Cardiac fibroblast (primary cell): ENCODE measurements at regions not wholly inside any gene's neighbourhood (a gene's known extent, or its start where the extent isn't known, plus 50 kb on each side); places are given as distances from the start of the nearest gene placed in this dataset.

Experiments used
- DNase-seq, 2 donors: peaks; one replicate each; pipeline versions ENCODE4 v3.0.0 to v3.0.0-alpha.2; 2010; ENCODE audit warnings: low read depth in 2 of 2
- H3K4me3 ChIP-seq, 2 donors: replicated peaks in 1 of 2; 1 replicate in 1 of 2; 2 replicates in 1 of 2; pipeline ENCODE4 v1.5.1; 2011; ENCODE audit warnings: low read depth in 2 of 2, low read length in 2 of 2, mild to moderate bottlenecking in 2 of 2, moderate library complexity in 1 of 2
- TF ChIP-seq, protein P1 (sequence below): IDR thresholded peaks from one replicate; pipeline ENCODE4 v1.5.1; 2011; ENCODE audit warnings: low read depth, mild to moderate bottlenecking, low read length, inconsistent platforms

GRCh38 chr6:169964486-169965180 lies 213.2 kb downstream of the ERMARD start:
- no peak for DNase-seq
- TF ChIP-seq, protein P1, sequence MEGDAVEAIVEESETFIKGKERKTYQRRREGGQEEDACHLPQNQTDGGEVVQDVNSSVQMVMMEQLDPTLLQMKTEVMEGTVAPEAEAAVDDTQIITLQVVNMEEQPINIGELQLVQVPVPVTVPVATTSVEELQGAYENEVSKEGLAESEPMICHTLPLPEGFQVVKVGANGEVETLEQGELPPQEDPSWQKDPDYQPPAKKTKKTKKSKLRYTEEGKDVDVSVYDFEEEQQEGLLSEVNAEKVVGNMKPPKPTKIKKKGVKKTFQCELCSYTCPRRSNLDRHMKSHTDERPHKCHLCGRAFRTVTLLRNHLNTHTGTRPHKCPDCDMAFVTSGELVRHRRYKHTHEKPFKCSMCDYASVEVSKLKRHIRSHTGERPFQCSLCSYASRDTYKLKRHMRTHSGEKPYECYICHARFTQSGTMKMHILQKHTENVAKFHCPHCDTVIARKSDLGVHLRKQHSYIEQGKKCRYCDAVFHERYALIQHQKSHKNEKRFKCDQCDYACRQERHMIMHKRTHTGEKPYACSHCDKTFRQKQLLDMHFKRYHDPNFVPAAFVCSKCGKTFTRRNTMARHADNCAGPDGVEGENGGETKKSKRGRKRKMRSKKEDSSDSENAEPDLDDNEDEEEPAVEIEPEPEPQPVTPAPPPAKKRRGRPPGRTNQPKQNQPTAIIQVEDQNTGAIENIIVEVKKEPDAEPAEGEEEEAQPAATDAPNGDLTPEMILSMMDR, result no peak
- H3K4me3 ChIP-seq, result no peak overlapping the region

DNA sequence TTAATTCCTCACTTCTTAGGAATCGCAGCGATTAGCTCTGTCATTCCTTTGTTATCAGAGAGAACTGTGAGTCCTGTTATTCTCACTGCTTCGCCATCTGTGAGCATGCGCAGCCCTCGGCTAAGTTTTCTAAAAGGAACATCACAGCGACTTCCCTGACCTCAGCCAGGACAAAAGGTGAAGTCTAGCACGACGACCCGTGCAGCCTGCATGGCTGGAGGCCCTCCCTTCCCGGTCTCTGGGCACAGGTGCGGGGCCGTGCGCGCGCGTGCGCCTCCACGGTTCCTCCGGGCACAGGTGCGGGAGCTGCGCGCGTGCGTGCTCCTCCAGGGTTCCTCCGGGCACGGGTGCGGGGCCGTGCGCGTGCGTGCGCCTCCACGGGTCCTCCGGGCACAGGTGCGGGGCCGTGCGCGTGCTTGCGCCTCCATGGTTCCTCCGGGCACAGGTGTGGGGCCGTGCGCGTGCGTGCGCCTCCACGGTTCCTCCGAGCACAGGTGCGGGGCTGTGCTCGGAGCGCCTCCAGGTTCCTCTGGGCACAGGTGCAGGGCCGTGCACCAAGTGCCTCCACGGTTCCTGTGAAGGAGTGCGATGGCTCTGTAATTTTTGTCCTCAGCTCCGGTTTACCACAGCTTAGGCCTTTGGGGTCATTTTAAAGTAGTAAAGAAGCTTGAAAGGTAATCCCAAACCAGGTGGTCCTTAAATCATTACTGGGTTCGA lies 212.3 kb downstream of the ERMARD start:
- H3K4me3 ChIP-seq, result no peak overlapping the region
- DNase-seq, result no peak
- TF ChIP-seq, protein P1, result no peak

- TF ChIP-seq, protein P1, result no peak
- DNase-seq, result no peak
- no peak overlapping the region for H3K4me3 ChIP-seq
These were observed 211.4 kb downstream of the ERMARD start for GRCh38 chr6:169962604-169963469.

- TF ChIP-seq, protein P1, result no peak
- DNase-seq, result no peak
These were observed 210.5 kb downstream of the ERMARD start for GRCh38 chr6:169961772-169962561.

DNA sequence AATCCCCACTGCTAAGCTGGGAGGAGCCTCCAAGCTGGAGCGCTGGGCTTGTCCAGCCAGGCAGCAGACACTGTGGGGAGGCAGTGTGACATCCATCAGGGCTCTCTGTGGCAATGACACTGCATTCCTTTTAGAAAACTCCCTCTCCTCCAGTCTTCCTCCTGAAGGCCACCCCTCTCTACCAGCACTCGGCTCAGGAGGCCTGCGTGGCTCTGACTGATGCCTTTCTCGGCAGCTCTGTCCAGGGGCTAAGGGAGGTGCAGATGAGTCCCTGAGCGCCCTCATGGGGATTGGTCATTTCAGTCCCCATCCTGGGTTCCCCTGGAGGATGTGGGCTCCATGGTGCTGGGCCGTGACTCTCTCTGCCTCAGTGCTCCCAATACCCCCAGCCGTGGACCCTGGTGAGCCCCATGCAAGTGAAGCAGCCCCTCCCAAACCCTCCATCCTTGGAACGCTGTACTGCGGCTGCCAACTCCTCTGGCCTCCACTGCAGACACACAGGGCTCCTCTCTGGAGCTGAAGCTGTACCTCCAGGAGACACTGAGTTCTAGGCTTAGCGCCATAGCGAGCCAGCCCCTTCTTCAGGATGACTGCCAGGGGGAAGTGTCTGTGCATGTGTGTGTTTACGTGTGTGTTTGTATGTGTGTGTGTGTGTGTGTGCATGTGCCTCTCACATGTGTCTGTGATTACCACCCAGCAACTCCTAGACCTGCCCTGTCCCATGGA lies 209.6 kb downstream of the ERMARD start:
- TF ChIP-seq, protein P1, result no peak
- H3K4me3 ChIP-seq, result no peak overlapping the region
- DNase-seq, result no peak

More at GRCh38 chr6:169961772-169962561, 210.5 kb downstream of the ERMARD start:
- no peak overlapping the region for H3K4me3 ChIP-seq
